B cell (primary cell): ENCODE measurements at regions not wholly inside any gene's neighbourhood (a gene's known extent, or its start where the extent isn't known, plus 50 kb on each side); places are given as distances from the start of the nearest gene placed in this dataset.

ENCODE experiments used
- ATAC-seq: fragments of 200-7000 bp; cut with Tn5 transposase; one replicate; pipeline ENCODE4 v1.10.0; 2021; ENCODE audit warnings: low read depth, mild to moderate bottlenecking, moderate number of reproducible peaks, moderate library complexity
- CTCF ChIA-PET: fragments of 350-600 bp; sonication (Branson Sonifier 250); formaldehyde crosslinking; loops from one replicate; lab custom pipeline; 2021; ENCODE audit warnings: antibody characterized with exemption, inconsistent platforms; lab: Charles Lee
- POLR2A ChIA-PET: fragments of 350-600 bp; sonication (Branson Sonifier 250); formaldehyde crosslinking; loops from one replicate; lab custom pipeline; 2021; ENCODE audit warnings: antibody characterized with exemption; lab: Charles Lee
- DNase-seq: peaks from one replicate; pipeline ENCODE4 v3.0.0; 2013
- H2AFZ ChIP-seq: 2 replicates; pipeline ENCODE4 v1.6.1; 2012; ENCODE audit warnings: mild to moderate bottlenecking, low read depth, low read length; ENCODE audit not compliant: insufficient read depth, poor library complexity, severe bottlenecking
- H3K27ac ChIP-seq, 2 donors: 1 replicate in 1 of 2; 2 replicates in 1 of 2; pipeline ENCODE4 v1.5.1; 2012 to 2013; ENCODE audit warnings: low read length in 2 of 2, mild to moderate bottlenecking in 2 of 2, moderate library complexity in 1 of 2
- H3K27me3 ChIP-seq, 4 experiments: fragments of 200-600 bp in 1 of 4; sonication (generic) in 1 of 4; replicated peaks in 1 of 4; 1 replicate in 2 of 4; 2 replicates in 2 of 4; pipeline versions ENCODE4 v1.6.1 to v1.7.0; 2013 to 2016; ENCODE audit warnings: low read length in 3 of 4, mild to moderate bottlenecking in 2 of 4, mixed read lengths in 1 of 4, moderate library complexity in 1 of 4; ENCODE audit not compliant: insufficient read depth in 4 of 4, control insufficient read depth in 3 of 4; ENCODE audit errors: control extremely low read depth in 1 of 4
- H3K36me3 ChIP-seq, 2 experiments: replicated peaks in 1 of 2; 1 replicate in 1 of 2; 2 replicates in 1 of 2; pipeline versions ENCODE4 v1.6.1 to v1.7.1; 2013; ENCODE audit warnings: low read length in 1 of 2; ENCODE audit not compliant: insufficient read depth in 2 of 2, control insufficient read depth in 1 of 2; ENCODE audit errors: control extremely low read depth in 1 of 2, extremely low read depth in 1 of 2
- H3K4me1 ChIP-seq, 2 donors: fragments of 200-600 bp in 1 of 2; sonication (generic) in 1 of 2; 1 replicate in 1 of 2; 2 replicates in 1 of 2; pipeline versions ENCODE4 v1.5.1 to v1.6.1; 2013 to 2017; ENCODE audit warnings: low read length in 2 of 2; ENCODE audit not compliant: control insufficient read depth in 2 of 2, insufficient read depth in 2 of 2
- H3K4me2 ChIP-seq: replicated peaks from 2 replicates; pipeline ENCODE3; 2012; ENCODE audit warnings: mild to moderate bottlenecking, low read depth, low read length; ENCODE audit not compliant: poor library complexity, severe bottlenecking
- H3K4me3 ChIP-seq, 5 experiments: fragments of 200-600 bp in 1 of 5; sonication (generic) in 1 of 5; 1 replicate in 3 of 5; 2 replicates in 2 of 5; pipeline versions ENCODE4 v1.5.1 to v1.7.0; 2011 to 2016; ENCODE audit warnings: low read length in 4 of 5, mild to moderate bottlenecking in 4 of 5, low read depth in 2 of 5, control low read depth in 1 of 5, moderate library complexity in 1 of 5; ENCODE audit not compliant: insufficient read depth in 1 of 5; ENCODE audit errors: control extremely low read depth in 1 of 5, extremely low read depth in 1 of 5
- H3K79me2 ChIP-seq: fragments of 200-600 bp; sonication (generic); one replicate; pipeline ENCODE4 v1.6.0; 2016; ENCODE audit warnings: low read length; ENCODE audit not compliant: control insufficient read depth, insufficient read depth
- H3K9ac ChIP-seq: fragments of 200-600 bp; sonication (generic); 2 replicates; pipeline ENCODE4 v1.6.1; 2017; ENCODE audit warnings: mild to moderate bottlenecking, low read length, moderate library complexity
- H3K9me3 ChIP-seq, 3 donors: one replicate each; pipeline versions ENCODE4 v1.6.1 to v1.7.1; 2013; ENCODE audit warnings: low read length in 2 of 3; ENCODE audit not compliant: control insufficient read depth in 2 of 3, insufficient read depth in 1 of 3; ENCODE audit errors: control extremely low read depth in 1 of 3
- H4K20me1 ChIP-seq: 2 replicates; pipeline ENCODE4 v1.6.0; 2012; ENCODE audit warnings: mild to moderate bottlenecking, low read length; ENCODE audit not compliant: insufficient read depth, control insufficient read depth, poor library complexity, severe bottlenecking
- H3K27ac Mint-ChIP-seq: one replicate; pipeline ENCODE4 v1.8.0; 2021; ENCODE audit warnings: mixed read lengths
- H3K27me3 Mint-ChIP-seq: one replicate; pipeline ENCODE4 v1.8.0; 2021; ENCODE audit warnings: mixed read lengths
- H3K4me1 Mint-ChIP-seq: one replicate; pipeline ENCODE4 v1.8.0; 2021; ENCODE audit warnings: mixed read lengths
- H3K4me3 Mint-ChIP-seq: one replicate; pipeline ENCODE4 v1.8.0; 2021; ENCODE audit warnings: mixed read lengths
- H3K9me3 Mint-ChIP-seq: one replicate; pipeline ENCODE4 v1.8.0; 2022; ENCODE audit warnings: mixed read lengths; ENCODE audit not compliant: insufficient read depth
- EZH2 ChIP-seq: IDR thresholded peaks from 2 replicates; pipeline ENCODE4 v1.6.1; 2012; ENCODE audit warnings: borderline replicate concordance, low read depth, mild to moderate bottlenecking, moderate library complexity, low read length; ENCODE audit not compliant: insufficient read depth, poor library complexity, severe bottlenecking
- WGBS: methylation state at CpG from one replicate; pipeline ENCODE4 v1.1.5; 2013; ENCODE audit warnings: missing lambda C conversion rate; ENCODE audit not compliant: insufficient coverage; 5-methylcytosine and 5-hydroxymethylcytosine counted together
- intact Hi-C: fragments of 100-400 bp; cut with micrococcal nuclease; formaldehyde crosslinking; loops from one replicate; pipeline ENCODE4 v1.10.0; 2022
- TF ChIP-seq, protein P1 (sequence below): fragments of 200-600 bp; IDR thresholded peaks from one replicate; pipeline ENCODE4 v1.8.0; 2022; ENCODE audit warnings: antibody characterized with exemption, mild to moderate bottlenecking

GRCh38 chr15:70488941-70489848 lies 274.2 kb downstream of the UACA start:
- Mint-ChIP-seq H3K4me1 (peaks cover 64% of the 10 kb centered on the region), H3K9me3 (no peaks in the 10 kb centered on the region), H3K4me3 (no peak overlapping the region), H3K27ac (peak overlapping the region; percentile 32), H3K27me3 (no peaks in the 10 kb centered on the region)
- H3K4me1 ChIP-seq: peaks cover 54 to 66% of the 10 kb centered on the region in 2 donors
- no peak for TF ChIP-seq EZH2
- TF ChIP-seq, protein P1, sequence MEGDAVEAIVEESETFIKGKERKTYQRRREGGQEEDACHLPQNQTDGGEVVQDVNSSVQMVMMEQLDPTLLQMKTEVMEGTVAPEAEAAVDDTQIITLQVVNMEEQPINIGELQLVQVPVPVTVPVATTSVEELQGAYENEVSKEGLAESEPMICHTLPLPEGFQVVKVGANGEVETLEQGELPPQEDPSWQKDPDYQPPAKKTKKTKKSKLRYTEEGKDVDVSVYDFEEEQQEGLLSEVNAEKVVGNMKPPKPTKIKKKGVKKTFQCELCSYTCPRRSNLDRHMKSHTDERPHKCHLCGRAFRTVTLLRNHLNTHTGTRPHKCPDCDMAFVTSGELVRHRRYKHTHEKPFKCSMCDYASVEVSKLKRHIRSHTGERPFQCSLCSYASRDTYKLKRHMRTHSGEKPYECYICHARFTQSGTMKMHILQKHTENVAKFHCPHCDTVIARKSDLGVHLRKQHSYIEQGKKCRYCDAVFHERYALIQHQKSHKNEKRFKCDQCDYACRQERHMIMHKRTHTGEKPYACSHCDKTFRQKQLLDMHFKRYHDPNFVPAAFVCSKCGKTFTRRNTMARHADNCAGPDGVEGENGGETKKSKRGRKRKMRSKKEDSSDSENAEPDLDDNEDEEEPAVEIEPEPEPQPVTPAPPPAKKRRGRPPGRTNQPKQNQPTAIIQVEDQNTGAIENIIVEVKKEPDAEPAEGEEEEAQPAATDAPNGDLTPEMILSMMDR: no peak
- ATAC-seq: no peak
- ChIA-PET POLR2A (no interaction called here), CTCF (interaction anchor here (0.7 to 9.1 kb wide), 20 partner anchors 10 to 1031 kb away, joined by 3 to 81 read pairs (median 8); partner anchors contain the start of gene TLE3)
- intact Hi-C loops: loop anchor here (1.0 to 10.0 kb wide), 7 partner anchors 38 to 1011 kb away; no protein-coding TSS in a partner anchor
- H2AFZ ChIP-seq: no peak overlapping the region
- DNase-seq: no peak
- no peak overlapping the region for H3K9ac ChIP-seq
- no peaks in the 10 kb centered on the region for H3K27me3 ChIP-seq
- H4K20me1 ChIP-seq: no peaks in the 10 kb centered on the region
- H3K27ac ChIP-seq: no peak overlapping the region
- 90% methylated on average over 10 of the region's 15 CpGs for WGBS
- H3K4me2 ChIP-seq: no peak overlapping the region
- H3K79me2 ChIP-seq: no peaks in the 10 kb centered on the region
- H3K4me3 ChIP-seq: no peak overlapping the region
- no peaks in the 10 kb centered on the region for H3K9me3 ChIP-seq
- H3K36me3 ChIP-seq: no peaks in the 10 kb centered on the region
